Tibial artery (tissue), 4 donors: ENCODE measurements at regions not wholly inside any gene's neighbourhood (a gene's known extent, or its start where the extent isn't known, plus 50 kb on each side); places are given as distances from the start of the nearest gene placed in this dataset.

Source experiments
- DNase-seq, 2 donors: peaks; one replicate each; pipeline ENCODE4 v3.0.0-alpha.2; 2019
- H3K27ac ChIP-seq, 2 donors: fragments of 200-600 bp; sonication (generic) in 1 of 2; 1 replicate in 1 of 2; 2 replicates in 1 of 2; pipeline ENCODE4 v1.5.1; 2018 to 2019; ENCODE audit warnings: mild to moderate bottlenecking in 1 of 2
- H3K27me3 ChIP-seq, 2 donors: fragments of 200-600 bp; sonication (generic) in 1 of 2; one replicate each; pipeline versions ENCODE4 v1.5.1 to v1.6.0; 2016 to 2019
- H3K36me3 ChIP-seq, 3 donors: fragments of 200-600 bp; sonication (generic) in 2 of 3; one replicate each; pipeline ENCODE4 v1.5.1; 2016 to 2019; ENCODE audit warnings: mild to moderate bottlenecking in 2 of 3
- H3K4me1 ChIP-seq, 4 donors: fragments of 200-600 bp; sonication (generic) in 2 of 4; 1 replicate in 3 of 4; 2 replicates in 1 of 4; pipeline ENCODE4 v1.5.1; 2016 to 2019
- H3K4me3 ChIP-seq, 2 donors: fragments of 200-600 bp; sonication (generic) in 1 of 2; 1 replicate in 1 of 2; 2 replicates in 1 of 2; pipeline ENCODE4 v1.5.1; 2018 to 2019; ENCODE audit warnings: mild to moderate bottlenecking in 2 of 2
- H3K9me3 ChIP-seq, 3 donors: fragments of 200-600 bp; sonication (generic) in 1 of 3; one replicate each; pipeline ENCODE4 v1.5.1; 2016 to 2019
- intact Hi-C: fragments of 100-400 bp; cut with DNase I; formaldehyde crosslinking; loops from one replicate; pipeline ENCODE4 v1.15.0; 2023; ENCODE audit warnings: low total_unique reads
- TF ChIP-seq, protein P1 (sequence below), 2 experiments: fragments of 200-600 bp in 1 of 2; fragments of 450-650 bp in 1 of 2; IDR thresholded peaks; one replicate each; pipeline ENCODE4 v1.5.1; 2017 to 2019; ENCODE audit warnings: antibody characterized with exemption in 2 of 2, mild to moderate bottlenecking in 1 of 2, moderate library complexity in 1 of 2

DNA sequence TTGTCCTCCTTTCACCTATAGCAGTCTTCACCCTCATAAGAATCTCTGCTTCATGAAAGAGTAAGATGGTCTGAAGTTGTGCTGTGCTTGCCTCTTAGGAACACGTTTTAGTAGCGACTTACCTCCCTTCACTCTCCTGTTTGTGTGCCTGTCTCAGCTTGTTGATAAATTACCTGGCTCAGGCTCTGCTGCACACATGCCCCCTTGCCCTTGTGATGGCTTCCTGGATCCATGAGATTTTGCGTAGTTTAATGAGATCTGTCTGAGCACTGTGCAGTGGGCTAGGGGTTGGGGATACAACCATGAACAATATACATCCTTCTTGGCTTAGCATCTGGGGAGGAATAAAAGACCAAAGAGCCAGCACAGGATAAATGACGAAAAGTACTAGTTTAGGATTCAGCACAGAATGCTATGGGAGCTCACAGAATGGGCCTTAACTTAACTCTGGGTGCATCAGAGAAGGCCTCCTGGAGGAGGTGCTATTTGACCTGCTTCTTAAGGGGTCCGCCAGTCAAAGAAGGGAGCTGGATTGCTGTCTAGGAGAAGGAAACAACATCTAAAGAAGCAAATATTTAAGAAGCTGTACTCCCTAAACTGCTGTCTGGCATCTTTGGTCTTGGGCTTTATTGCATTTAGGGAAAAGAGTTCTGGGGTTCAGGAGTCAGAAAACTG, 175.7 kb upstream of the PLXNA2 start:
- intact Hi-C loops: no loop called here
- H3K27me3 ChIP-seq: no peaks in the 10 kb centered on the region
- no peaks in the 10 kb centered on the region for H3K36me3 ChIP-seq
- H3K27ac ChIP-seq: no peak overlapping the region
- H3K4me1 ChIP-seq: no peaks in the 10 kb centered on the region
- TF ChIP-seq, protein P1, sequence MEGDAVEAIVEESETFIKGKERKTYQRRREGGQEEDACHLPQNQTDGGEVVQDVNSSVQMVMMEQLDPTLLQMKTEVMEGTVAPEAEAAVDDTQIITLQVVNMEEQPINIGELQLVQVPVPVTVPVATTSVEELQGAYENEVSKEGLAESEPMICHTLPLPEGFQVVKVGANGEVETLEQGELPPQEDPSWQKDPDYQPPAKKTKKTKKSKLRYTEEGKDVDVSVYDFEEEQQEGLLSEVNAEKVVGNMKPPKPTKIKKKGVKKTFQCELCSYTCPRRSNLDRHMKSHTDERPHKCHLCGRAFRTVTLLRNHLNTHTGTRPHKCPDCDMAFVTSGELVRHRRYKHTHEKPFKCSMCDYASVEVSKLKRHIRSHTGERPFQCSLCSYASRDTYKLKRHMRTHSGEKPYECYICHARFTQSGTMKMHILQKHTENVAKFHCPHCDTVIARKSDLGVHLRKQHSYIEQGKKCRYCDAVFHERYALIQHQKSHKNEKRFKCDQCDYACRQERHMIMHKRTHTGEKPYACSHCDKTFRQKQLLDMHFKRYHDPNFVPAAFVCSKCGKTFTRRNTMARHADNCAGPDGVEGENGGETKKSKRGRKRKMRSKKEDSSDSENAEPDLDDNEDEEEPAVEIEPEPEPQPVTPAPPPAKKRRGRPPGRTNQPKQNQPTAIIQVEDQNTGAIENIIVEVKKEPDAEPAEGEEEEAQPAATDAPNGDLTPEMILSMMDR (IDR thresholded peaks at IDR 0.05): no peak
- DNase-seq: no peak
- no peak overlapping the region for H3K4me3 ChIP-seq
- H3K9me3 ChIP-seq: no peaks in the 10 kb centered on the region

- H3K9me3 ChIP-seq: no peaks in the 10 kb centered on the region
- H3K27ac ChIP-seq: no peak overlapping the region
- H3K36me3 ChIP-seq: no peaks in the 10 kb centered on the region
- TF ChIP-seq, protein P1 (IDR thresholded peaks at IDR 0.05): no peak
- no peaks in the 10 kb centered on the region for H3K27me3 ChIP-seq
- no peak for DNase-seq
- no peaks in the 10 kb centered on the region for H3K4me1 ChIP-seq
- intact Hi-C loops: no loop called here
- H3K4me3 ChIP-seq: no peak overlapping the region
Observed at GRCh38 chr1:208420696-208421095, 176.5 kb upstream of the PLXNA2 start.

- TF ChIP-seq, protein P1 (IDR thresholded peaks at IDR 0.05): no peak
- Histone ChIP-seq H3K4me3 (no peak overlapping the region), H3K27me3 (no peaks in the 10 kb centered on the region), H3K36me3 (no peaks in the 10 kb centered on the region), H3K4me1 (no peaks in the 10 kb centered on the region), H3K27ac (no peak overlapping the region), H3K9me3 (no peaks in the 10 kb centered on the region)
- no peak for DNase-seq
- intact Hi-C loops: no loop called here
Observed at GRCh38 chr1:208421486-208421885, 177.3 kb upstream of the PLXNA2 start.

- intact Hi-C loops: no loop called here
- H3K36me3 ChIP-seq: no peaks in the 10 kb centered on the region
- TF ChIP-seq, protein P1 (IDR thresholded peaks at IDR 0.05): no peak
- H3K4me3 ChIP-seq: no peak overlapping the region
- H3K27me3 ChIP-seq: no peaks in the 10 kb centered on the region
- no peaks in the 10 kb centered on the region for H3K4me1 ChIP-seq
- H3K9me3 ChIP-seq: no peaks in the 10 kb centered on the region
- no peak for DNase-seq
- no peak overlapping the region for H3K27ac ChIP-seq
Observed at GRCh38 chr1:208423526-208423925, 179.3 kb upstream of the PLXNA2 start.

DNA sequence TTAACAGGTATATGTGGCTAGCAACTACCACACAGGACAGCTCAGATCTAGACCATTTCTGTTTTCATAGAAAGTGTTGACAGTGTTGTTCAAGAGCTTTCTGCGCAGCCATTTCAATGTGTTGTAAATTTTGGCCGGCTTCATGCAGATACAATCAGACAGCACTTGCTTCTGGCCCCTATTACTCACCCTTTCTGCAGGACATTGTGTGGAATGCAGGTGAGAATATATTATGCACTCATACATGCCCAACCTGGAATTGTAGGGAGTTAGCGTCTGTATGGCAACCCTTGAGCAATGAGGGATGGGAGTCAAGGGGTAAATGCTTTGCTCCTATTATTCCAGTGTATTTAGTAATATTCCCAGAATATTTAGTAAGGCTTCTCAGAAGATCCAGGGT, 180.9 kb upstream of the PLXNA2 start:
- intact Hi-C loops: no loop called here
- no peaks in the 10 kb centered on the region for H3K4me1 ChIP-seq
- no peak for DNase-seq
- H3K36me3 ChIP-seq: no peaks in the 10 kb centered on the region
- no peak overlapping the region for H3K27ac ChIP-seq
- TF ChIP-seq, protein P1 (IDR thresholded peaks at IDR 0.05): no peak
- no peaks in the 10 kb centered on the region for H3K27me3 ChIP-seq
- no peak overlapping the region for H3K4me3 ChIP-seq
- no peaks in the 10 kb centered on the region for H3K9me3 ChIP-seq

DNA sequence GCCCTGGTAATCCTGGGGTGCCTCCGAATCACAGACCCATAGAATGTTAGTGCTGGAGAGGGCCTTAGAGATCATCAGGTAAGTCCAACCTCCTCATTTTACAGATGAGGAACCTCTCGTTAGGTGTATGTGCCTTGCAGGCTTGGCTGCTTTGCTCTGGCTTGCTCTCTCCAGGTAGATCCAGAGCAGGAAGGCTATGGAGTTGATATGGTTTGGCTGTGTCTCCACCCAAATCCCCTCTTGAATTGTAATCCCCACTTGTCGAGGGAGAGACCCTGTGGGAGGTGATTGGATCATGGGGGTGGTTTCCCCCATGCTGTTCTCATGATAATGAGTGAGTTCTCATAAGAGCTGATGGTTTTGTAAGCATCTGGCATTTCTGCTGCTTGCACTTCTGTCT, 186.0 kb upstream of the PLXNA2 start:
- Histone ChIP-seq H3K27ac (no peak overlapping the region), H3K36me3 (no peaks in the 10 kb centered on the region), H3K4me3 (no peak overlapping the region), H3K27me3 (no peaks in the 10 kb centered on the region), H3K4me1 (peaks cover 0 to 7% (median 2%) of the 10 kb centered on the region in 4 donors), H3K9me3 (no peaks in the 10 kb centered on the region)
- TF ChIP-seq, protein P1 (IDR thresholded peaks at IDR 0.05): no peak
- DNase-seq: no peak
- intact Hi-C loops: no loop called here
